Astrocyte of the cerebellum (primary cell): ENCODE measurements at regions not wholly inside any gene's neighbourhood (a gene's known extent, or its start where the extent isn't known, plus 50 kb on each side); places are given as distances from the start of the nearest gene placed in this dataset.

Experiments
- DNase-seq: peaks from one replicate; pipeline ENCODE4 v3.0.0-alpha.2; 2011; ENCODE audit warnings: low read depth
- H3K4me3 ChIP-seq: 2 replicates; pipeline ENCODE4 v1.5.1; 2011; ENCODE audit warnings: mild to moderate bottlenecking, low read depth, low read length, moderate library complexity
- in situ Hi-C: cut with HindIII; loops from 2 replicates; pipeline ENCODE4 v1.10.0; 2017; ENCODE audit warnings: low sequenced_read_pairs
- TF ChIP-seq, protein P1 (sequence below): IDR thresholded peaks from 2 replicates; pipeline ENCODE4 v1.5.1; 2012; ENCODE audit warnings: low read length, low read depth, moderate library complexity, mild to moderate bottlenecking; ENCODE audit errors: missing control alignments

- TF ChIP-seq, protein P1, sequence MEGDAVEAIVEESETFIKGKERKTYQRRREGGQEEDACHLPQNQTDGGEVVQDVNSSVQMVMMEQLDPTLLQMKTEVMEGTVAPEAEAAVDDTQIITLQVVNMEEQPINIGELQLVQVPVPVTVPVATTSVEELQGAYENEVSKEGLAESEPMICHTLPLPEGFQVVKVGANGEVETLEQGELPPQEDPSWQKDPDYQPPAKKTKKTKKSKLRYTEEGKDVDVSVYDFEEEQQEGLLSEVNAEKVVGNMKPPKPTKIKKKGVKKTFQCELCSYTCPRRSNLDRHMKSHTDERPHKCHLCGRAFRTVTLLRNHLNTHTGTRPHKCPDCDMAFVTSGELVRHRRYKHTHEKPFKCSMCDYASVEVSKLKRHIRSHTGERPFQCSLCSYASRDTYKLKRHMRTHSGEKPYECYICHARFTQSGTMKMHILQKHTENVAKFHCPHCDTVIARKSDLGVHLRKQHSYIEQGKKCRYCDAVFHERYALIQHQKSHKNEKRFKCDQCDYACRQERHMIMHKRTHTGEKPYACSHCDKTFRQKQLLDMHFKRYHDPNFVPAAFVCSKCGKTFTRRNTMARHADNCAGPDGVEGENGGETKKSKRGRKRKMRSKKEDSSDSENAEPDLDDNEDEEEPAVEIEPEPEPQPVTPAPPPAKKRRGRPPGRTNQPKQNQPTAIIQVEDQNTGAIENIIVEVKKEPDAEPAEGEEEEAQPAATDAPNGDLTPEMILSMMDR = no peak
- no peak for DNase-seq
- H3K4me3 ChIP-seq = no peak overlapping the region
- in situ Hi-C loops = no loop called here
These were observed 339.0 kb downstream of the DIRAS2 start for GRCh38 chr9:90303655-90304054.

DNA sequence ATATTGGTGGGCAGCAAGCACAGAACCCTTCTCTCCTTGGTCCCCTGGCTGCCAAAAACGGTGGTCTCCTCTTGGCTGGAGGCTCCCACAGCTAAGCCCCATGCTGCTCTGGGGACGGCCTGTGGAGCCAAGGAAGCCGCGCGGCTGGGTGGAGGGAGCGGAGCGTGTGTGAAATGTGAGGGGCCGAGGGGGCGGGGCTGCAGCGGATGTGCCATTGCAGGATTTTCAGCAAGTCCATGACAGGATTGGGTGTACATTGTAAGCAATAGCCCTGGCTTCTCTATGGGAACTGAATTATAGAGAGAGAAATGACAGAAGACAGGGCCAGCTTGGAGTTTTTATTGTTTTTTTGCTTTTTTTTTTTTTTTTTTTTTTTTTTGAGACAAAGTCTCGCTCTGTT, 336.5 kb downstream of the DIRAS2 start:
- no peak overlapping the region for H3K4me3 ChIP-seq
- TF ChIP-seq, protein P1 = no peak
- DNase-seq = no peak
- in situ Hi-C loops = no loop called here

GRCh38 chr9:90307167-90307833, 335.3 kb downstream of the DIRAS2 start:
- in situ Hi-C loops = no loop called here
- H3K4me3 ChIP-seq = no peak overlapping the region
- peak; percentile 68 for DNase-seq
- TF ChIP-seq, protein P1 = no peak

DNA sequence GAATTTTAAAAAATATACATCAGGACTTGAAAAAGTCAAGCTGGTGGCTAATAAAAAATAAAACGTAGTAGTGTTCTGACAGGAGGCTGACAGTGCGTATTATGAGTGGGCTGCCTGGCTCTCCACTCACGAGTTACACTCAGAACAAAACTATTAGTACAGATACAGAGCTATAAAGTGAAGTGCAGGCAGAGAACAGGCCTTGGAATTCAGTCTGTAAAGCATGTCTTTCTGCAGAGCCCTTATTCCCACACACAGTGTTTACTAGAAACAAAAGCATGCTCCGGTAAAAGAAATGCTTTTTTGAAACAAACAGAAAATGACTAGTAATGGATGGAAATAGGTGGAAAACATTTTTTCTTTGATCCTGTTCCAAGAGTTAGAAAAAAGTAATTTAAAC, 334.7 kb downstream of the DIRAS2 start:
- in situ Hi-C loops = no loop called here
- H3K4me3 ChIP-seq = no peak overlapping the region
- TF ChIP-seq, protein P1 = no peak
- no peak for DNase-seq

- TF ChIP-seq, protein P1 = no peak
- in situ Hi-C loops = no loop called here
These were observed 333.9 kb downstream of the DIRAS2 start for GRCh38 chr9:90308691-90309090.

DNA sequence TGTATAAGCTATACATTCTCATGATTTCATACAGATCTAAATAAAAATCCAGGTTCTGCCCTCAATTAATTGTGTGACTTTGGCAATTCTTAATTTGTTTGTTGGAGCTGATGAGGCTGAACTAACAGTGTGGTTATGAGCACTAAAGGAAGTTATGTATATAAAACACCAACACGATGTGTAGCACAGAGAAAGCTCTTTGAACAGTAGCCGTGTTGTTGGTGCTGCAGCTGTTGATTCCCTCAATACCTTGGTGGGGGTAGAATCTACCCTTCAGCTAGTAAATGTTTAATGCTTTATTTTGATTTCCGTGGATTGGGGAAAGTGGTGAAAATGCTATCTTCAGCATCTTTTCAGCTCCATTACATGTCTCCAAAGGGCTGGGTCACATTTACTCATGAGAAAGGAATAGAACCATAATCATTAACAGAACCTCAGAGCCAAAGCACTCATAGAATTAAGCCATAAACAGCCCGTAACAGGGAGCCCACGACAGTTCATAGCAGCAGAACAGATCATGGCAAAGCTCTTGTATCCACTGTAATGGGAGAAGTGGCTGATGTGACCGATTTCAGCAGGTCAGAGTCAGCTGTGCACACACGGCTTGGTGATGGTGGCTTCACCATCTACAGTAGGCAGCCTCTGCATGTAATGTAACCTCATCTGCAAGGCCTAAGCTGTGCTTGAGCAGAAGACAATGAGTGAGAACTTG, 332.7 kb downstream of the DIRAS2 start:
- no peak overlapping the region for H3K4me3 ChIP-seq
- DNase-seq = peak; percentile 54
- in situ Hi-C loops = no loop called here
- TF ChIP-seq, protein P1 = no peak

More at GRCh38 chr9:90308691-90309090, 333.9 kb downstream of the DIRAS2 start:
- no peak overlapping the region for H3K4me3 ChIP-seq
- no peak for DNase-seq
